Hepatocyte (in vitro differentiated cells): ENCODE measurements at regions not wholly inside any gene's neighbourhood (a gene's known extent, or its start where the extent isn't known, plus 50 kb on each side); places are given as distances from the start of the nearest gene placed in this dataset.

ENCODE experiments used
- DNase-seq: peaks from one replicate; pipeline ENCODE4 v3.0.0-alpha.2; 2016; ENCODE audit warnings: low spot score
- H2AFZ ChIP-seq: fragments of 200-600 bp; sonication (generic); 2 replicates; pipeline ENCODE4 v1.6.0; 2016; ENCODE audit warnings: antibody characterized with exemption, mild to moderate bottlenecking
- H3K27ac ChIP-seq: fragments of 200-600 bp; sonication (generic); 2 replicates; pipeline ENCODE4 v1.5.1; 2016; ENCODE audit warnings: mild to moderate bottlenecking
- H3K27me3 ChIP-seq: fragments of 200-600 bp; sonication (generic); 2 replicates; pipeline ENCODE4 v1.6.1; 2016
- H3K36me3 ChIP-seq: fragments of 200-600 bp; sonication (generic); replicated peaks from 2 replicates; pipeline ENCODE4 v1.5.1; 2016; ENCODE audit warnings: low read depth; ENCODE audit not compliant: insufficient read depth
- H3K4me1 ChIP-seq: fragments of 200-600 bp; sonication (generic); 2 replicates; pipeline ENCODE4 v1.5.1; 2016; ENCODE audit warnings: mild to moderate bottlenecking, moderate library complexity; ENCODE audit not compliant: insufficient read depth
- H3K4me2 ChIP-seq: fragments of 200-600 bp; sonication (generic); 2 replicates; pipeline ENCODE4 v1.6.0; 2016
- H3K4me3 ChIP-seq: fragments of 200-600 bp; sonication (generic); 2 replicates; pipeline ENCODE4 v1.5.1; 2016; ENCODE audit warnings: mild to moderate bottlenecking
- H3K79me2 ChIP-seq: fragments of 200-600 bp; sonication (generic); 2 replicates; pipeline ENCODE4 v1.6.0; 2017; ENCODE audit warnings: mild to moderate bottlenecking
- H3K9me2 ChIP-seq: fragments of 200-600 bp; sonication (generic); replicated peaks from 2 replicates; pipeline ENCODE4 v1.6.0; 2017; ENCODE audit warnings: mild to moderate bottlenecking; ENCODE audit not compliant: insufficient read depth
- H3K9me3 ChIP-seq: fragments of 200-600 bp; sonication (generic); 2 replicates; pipeline ENCODE4 v1.5.1; 2016; ENCODE audit warnings: low read depth, mild to moderate bottlenecking
- H4K20me1 ChIP-seq: fragments of 200-600 bp; sonication (generic); 2 replicates; pipeline ENCODE4 v1.6.0; 2016; ENCODE audit warnings: mild to moderate bottlenecking; ENCODE audit not compliant: insufficient read depth, poor library complexity, severe bottlenecking
- EZH2 ChIP-seq: fragments of 200-600 bp; sonication (generic); IDR thresholded peaks from 2 replicates; pipeline ENCODE4 v1.6.1; 2016; ENCODE audit warnings: antibody characterized with exemption, mild to moderate bottlenecking, borderline replicate concordance
- EZH2phosphoT487 ChIP-seq: fragments of 200-600 bp; sonication (generic); IDR thresholded peaks from one replicate; pipeline ENCODE4 v1.6.1; 2018; ENCODE audit warnings: antibody characterized with exemption, mild to moderate bottlenecking, low read depth, moderate library complexity; ENCODE audit not compliant: unreplicated experiment, severe bottlenecking
- WGBS: methylation state at CpG from one replicate; pipeline ENCODE4 v1.1.6; 2016; ENCODE audit warnings: low lambda C conversion rate; ENCODE audit errors: missing lambda C conversion rate; 5-methylcytosine and 5-hydroxymethylcytosine counted together
- TF ChIP-seq, protein P1 (sequence below): fragments of 200-600 bp; sonication (generic); IDR thresholded peaks from 2 replicates; pipeline ENCODE4 v1.5.1; 2016; ENCODE audit warnings: antibody characterized with exemption, mild to moderate bottlenecking; ENCODE audit not compliant: poor library complexity

DNA sequence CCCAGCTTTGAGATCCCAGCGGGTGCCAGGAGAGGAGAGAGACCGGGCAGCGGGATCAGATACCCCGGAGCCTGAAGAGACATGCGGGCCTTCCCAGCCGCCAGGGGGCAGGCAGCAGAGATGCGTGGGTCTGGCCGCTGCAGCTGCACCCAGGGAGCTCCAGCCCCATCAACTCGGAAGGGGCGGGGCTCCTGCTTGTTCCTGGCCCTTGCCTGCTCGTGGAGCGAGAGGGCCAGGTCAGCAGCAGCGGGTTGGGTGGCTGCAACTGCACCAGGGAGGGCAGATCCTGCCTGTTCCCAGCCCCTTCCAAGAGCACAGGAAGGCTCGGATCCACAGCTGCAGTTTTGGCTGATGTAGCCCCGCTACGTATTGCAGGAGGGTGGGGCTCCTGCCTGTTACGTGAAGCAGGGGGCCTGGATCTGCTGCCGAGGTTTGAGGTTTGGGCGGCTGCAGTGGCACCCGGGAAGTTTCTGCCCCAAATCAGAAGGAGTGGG lies 532.8 kb downstream of the RFPL4B start:
- WGBS: 52% methylated on average over 19 of the region's 20 CpGs
- peak overlapping the region; percentile 46 for H3K27ac ChIP-seq
- H4K20me1 ChIP-seq: no peaks in the 10 kb centered on the region
- H3K4me2 ChIP-seq: peak overlapping the region; percentile 76
- peaks cover 5% of the 10 kb centered on the region for H3K4me1 ChIP-seq
- peak overlapping the region; percentile 62 for H2AFZ ChIP-seq
- H3K9me2 ChIP-seq: no peaks in the 10 kb centered on the region
- H3K9me3 ChIP-seq: no peaks in the 10 kb centered on the region
- H3K27me3 ChIP-seq: no peaks in the 10 kb centered on the region
- H3K36me3 ChIP-seq: no peaks in the 10 kb centered on the region
- TF ChIP-seq, protein P1, sequence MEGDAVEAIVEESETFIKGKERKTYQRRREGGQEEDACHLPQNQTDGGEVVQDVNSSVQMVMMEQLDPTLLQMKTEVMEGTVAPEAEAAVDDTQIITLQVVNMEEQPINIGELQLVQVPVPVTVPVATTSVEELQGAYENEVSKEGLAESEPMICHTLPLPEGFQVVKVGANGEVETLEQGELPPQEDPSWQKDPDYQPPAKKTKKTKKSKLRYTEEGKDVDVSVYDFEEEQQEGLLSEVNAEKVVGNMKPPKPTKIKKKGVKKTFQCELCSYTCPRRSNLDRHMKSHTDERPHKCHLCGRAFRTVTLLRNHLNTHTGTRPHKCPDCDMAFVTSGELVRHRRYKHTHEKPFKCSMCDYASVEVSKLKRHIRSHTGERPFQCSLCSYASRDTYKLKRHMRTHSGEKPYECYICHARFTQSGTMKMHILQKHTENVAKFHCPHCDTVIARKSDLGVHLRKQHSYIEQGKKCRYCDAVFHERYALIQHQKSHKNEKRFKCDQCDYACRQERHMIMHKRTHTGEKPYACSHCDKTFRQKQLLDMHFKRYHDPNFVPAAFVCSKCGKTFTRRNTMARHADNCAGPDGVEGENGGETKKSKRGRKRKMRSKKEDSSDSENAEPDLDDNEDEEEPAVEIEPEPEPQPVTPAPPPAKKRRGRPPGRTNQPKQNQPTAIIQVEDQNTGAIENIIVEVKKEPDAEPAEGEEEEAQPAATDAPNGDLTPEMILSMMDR: peak; percentile 66
- TF ChIP-seq EZH2phosphoT487: no peak
- no peaks in the 10 kb centered on the region for H3K79me2 ChIP-seq
- peak; percentile 91 for DNase-seq
- peak overlapping the region; percentile 40 for H3K4me3 ChIP-seq

DNA sequence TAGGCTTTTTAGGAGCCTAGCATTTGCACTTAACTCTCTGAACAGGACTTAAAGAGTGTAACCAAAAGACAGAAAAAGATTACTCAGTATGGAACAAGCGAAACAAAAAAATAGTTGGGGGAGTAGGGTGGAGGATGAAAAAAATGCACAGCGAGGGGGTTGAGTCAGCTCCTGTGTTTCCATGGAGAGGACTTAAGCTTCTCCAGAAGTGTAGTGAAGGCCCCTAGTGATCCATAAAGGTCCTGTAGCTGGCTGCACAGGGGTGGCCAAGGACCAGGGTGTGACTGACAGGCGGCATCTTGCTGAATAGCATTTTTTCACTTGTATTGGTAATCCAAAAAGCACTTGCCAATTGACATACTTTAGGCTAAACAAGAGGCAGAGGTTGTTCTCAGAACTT lies 533.9 kb downstream of the RFPL4B start:
- peaks cover 5% of the 10 kb centered on the region for H3K4me1 ChIP-seq
- H2AFZ ChIP-seq: peak overlapping the region; percentile 62
- peak overlapping the region; percentile 76 for H3K4me2 ChIP-seq
- H3K27ac ChIP-seq: peak overlapping the region; percentile 46
- no peaks in the 10 kb centered on the region for H3K27me3 ChIP-seq
- WGBS: 70% methylated on average over 3 of the region's 3 CpGs
- no peaks in the 10 kb centered on the region for H3K79me2 ChIP-seq
- H3K36me3 ChIP-seq: no peaks in the 10 kb centered on the region
- TF ChIP-seq EZH2: no peak
- TF ChIP-seq, protein P1: no peak
- no peak for TF ChIP-seq EZH2phosphoT487
- peak; percentile 11 for DNase-seq
- no peaks in the 10 kb centered on the region for H4K20me1 ChIP-seq
- H3K4me3 ChIP-seq: peak overlapping the region; percentile 40
- no peaks in the 10 kb centered on the region for H3K9me3 ChIP-seq
- H3K9me2 ChIP-seq: no peaks in the 10 kb centered on the region

DNA sequence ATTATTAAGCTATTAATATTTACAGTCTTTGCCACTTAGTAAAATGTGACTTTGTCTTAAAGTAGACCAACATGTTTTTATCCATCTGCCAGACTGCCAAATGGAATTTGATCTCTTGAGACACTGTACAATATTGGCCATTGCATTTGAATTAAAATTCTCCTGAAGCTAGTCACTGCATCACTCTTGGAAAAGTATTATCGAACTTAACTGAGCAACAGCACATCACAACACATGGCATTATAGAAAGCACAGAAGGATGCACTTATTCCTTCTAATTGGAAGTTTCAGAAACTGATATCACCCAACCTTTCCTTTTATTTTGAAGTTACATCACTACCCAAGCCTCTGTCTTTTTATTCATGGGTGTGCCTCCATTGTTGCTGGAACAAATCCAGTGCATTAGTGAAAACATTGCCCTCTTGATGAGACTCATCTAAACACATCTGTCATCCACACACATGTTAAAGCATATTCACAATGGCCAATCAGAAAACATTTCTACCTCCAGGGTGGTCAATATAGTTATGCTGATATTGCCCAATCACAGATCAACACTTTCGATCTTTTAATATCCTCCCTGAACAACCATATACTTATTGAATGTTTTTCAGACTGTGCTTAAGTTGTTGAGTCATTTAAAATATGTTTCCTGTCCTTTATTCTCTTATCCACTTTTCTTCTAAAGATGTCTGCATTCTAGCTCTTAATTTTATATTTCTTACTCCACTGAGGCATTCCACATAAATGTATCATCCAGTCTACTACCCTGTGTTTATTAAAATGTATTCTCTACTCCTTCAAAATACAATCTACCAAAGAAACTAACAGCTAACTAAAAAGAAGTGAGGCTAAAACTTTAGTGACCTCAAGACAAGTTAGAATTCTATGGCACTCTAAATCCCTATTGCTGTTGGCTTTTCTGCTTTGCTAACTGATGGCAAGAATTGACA lies 535.0 kb downstream of the RFPL4B start:
- H3K36me3 ChIP-seq: no peaks in the 10 kb centered on the region
- no peaks in the 10 kb centered on the region for H4K20me1 ChIP-seq
- H3K27me3 ChIP-seq: no peaks in the 10 kb centered on the region
- TF ChIP-seq EZH2: no peak
- TF ChIP-seq, protein P1: no peak
- TF ChIP-seq EZH2phosphoT487: no peak
- H3K79me2 ChIP-seq: no peaks in the 10 kb centered on the region
- H3K9me2 ChIP-seq: no peaks in the 10 kb centered on the region
- H3K4me2 ChIP-seq: no peak overlapping the region
- H3K9me3 ChIP-seq: no peaks in the 10 kb centered on the region
- DNase-seq: no peak
- H3K4me1 ChIP-seq: peaks cover 3% of the 10 kb centered on the region
- no peak overlapping the region for H3K27ac ChIP-seq
- H3K4me3 ChIP-seq: no peak overlapping the region
- 100% methylated on average over 2 of the region's 2 CpGs for WGBS
- no peak overlapping the region for H2AFZ ChIP-seq
